IMR-90 (cell line): ENCODE measurements at regions not wholly inside any gene's neighbourhood (a gene's known extent, or its start where the extent isn't known, plus 50 kb on each side); places are given as distances from the start of the nearest gene placed in this dataset.

Experiments used
- CEBPB ChIP-seq: IDR thresholded peaks from 2 replicates; pipeline ENCODE4 v1.6.1; 2012; ENCODE audit warnings: low read depth, low read length, improper control_type of control experiment
- CHD1 ChIP-seq: IDR thresholded peaks from 2 replicates; pipeline ENCODE4 v1.6.1; 2012; ENCODE audit warnings: low read depth, low read length, improper control_type of control experiment
- FOS ChIP-seq: fragments of 150-350 bp; IDR thresholded peaks from 2 replicates; pipeline ENCODE4 v1.6.1; 2016; ENCODE audit warnings: low read depth, low read length
- MAFK ChIP-seq: IDR thresholded peaks from 2 replicates; pipeline ENCODE4 v1.6.1; 2012; ENCODE audit warnings: low read depth, low read length, improper control_type of control experiment
- POLR2A ChIP-seq: IDR thresholded peaks from 2 replicates; pipeline ENCODE4 v1.6.1; 2012; ENCODE audit warnings: mild to moderate bottlenecking, low read depth, low read length
- RFX5 ChIP-seq: IDR thresholded peaks from 2 replicates; pipeline ENCODE4 v1.8.0; 2012; ENCODE audit warnings: low read depth, mild to moderate bottlenecking, low read length, moderate library complexity
- SMC3 ChIP-seq: fragments of 150-350 bp; IDR thresholded peaks from 2 replicates; pipeline ENCODE4 v1.6.1; 2016; ENCODE audit warnings: low read depth, mild to moderate bottlenecking, antibody characterized with exemption, low read length, moderate library complexity
- TF ChIP-seq, protein P1 (sequence below): conservative IDR thresholded peaks from 2 replicates; pipeline ENCODE4 v1.5.1; 2012; ENCODE audit warnings: mild to moderate bottlenecking, low read depth, low read length, improper control_type of control experiment
- TF ChIP-seq, protein P2 (sequence below): fragments of 150-350 bp; IDR thresholded peaks from 2 replicates; pipeline ENCODE4 v1.6.1; 2016; ENCODE audit warnings: low read depth, mild to moderate bottlenecking, low read length, moderate library complexity, borderline replicate concordance

DNA sequence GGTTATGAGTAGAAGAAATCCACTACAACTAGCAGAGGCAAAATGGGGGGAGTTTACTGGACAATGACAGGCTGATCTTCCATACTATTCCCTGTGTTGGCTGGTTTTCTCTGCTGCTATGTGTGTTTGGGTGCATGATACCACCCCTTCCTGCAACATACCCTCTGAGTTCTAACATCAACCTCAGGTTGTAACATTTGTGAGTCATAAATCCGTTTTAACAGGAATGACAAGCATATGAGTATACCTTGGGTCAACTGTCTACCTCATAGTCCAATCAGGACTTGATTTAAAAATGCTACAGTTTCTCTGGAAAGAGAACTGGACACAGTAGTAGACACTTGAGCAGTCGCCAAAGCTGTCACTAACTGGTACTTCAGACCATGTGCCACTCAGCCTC, 422.9 kb downstream of the KCTD12 start:
- no peak for TF ChIP-seq CHD1
- TF ChIP-seq CEBPB = no peak
- TF ChIP-seq, protein P1, sequence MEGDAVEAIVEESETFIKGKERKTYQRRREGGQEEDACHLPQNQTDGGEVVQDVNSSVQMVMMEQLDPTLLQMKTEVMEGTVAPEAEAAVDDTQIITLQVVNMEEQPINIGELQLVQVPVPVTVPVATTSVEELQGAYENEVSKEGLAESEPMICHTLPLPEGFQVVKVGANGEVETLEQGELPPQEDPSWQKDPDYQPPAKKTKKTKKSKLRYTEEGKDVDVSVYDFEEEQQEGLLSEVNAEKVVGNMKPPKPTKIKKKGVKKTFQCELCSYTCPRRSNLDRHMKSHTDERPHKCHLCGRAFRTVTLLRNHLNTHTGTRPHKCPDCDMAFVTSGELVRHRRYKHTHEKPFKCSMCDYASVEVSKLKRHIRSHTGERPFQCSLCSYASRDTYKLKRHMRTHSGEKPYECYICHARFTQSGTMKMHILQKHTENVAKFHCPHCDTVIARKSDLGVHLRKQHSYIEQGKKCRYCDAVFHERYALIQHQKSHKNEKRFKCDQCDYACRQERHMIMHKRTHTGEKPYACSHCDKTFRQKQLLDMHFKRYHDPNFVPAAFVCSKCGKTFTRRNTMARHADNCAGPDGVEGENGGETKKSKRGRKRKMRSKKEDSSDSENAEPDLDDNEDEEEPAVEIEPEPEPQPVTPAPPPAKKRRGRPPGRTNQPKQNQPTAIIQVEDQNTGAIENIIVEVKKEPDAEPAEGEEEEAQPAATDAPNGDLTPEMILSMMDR = no peak
- TF ChIP-seq MAFK = no peak
- TF ChIP-seq, protein P2, sequence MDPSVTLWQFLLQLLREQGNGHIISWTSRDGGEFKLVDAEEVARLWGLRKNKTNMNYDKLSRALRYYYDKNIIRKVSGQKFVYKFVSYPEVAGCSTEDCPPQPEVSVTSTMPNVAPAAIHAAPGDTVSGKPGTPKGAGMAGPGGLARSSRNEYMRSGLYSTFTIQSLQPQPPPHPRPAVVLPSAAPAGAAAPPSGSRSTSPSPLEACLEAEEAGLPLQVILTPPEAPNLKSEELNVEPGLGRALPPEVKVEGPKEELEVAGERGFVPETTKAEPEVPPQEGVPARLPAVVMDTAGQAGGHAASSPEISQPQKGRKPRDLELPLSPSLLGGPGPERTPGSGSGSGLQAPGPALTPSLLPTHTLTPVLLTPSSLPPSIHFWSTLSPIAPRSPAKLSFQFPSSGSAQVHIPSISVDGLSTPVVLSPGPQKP = no peak
- TF ChIP-seq POLR2A = no peak
- TF ChIP-seq FOS = no peak
- no peak for TF ChIP-seq RFX5
- TF ChIP-seq SMC3 = no peak
